ENCODE measurements at regions not wholly inside any gene's neighbourhood (a gene's known extent, or its start where the extent isn't known, plus 50 kb on each side); places are given as distances from the start of the nearest gene placed in this dataset.
A peak's percentile ranks its signal among the peaks of the same experiment; 100 is the strongest.

GRCh38 chr1:101291562-101292380, 55.0 kb downstream of the S1PR1 start (continued):
- TF ChIP-seq ZNF510 (CRISPR knock-in tag; IDR thresholded peaks at IDR 0.05; ENCODE audit: low read depth) = no peak
- peak; percentile 65 for TF ChIP-seq HDAC1 (CRISPR knock-in tag; IDR thresholded peaks at IDR 0.05)
- TF ChIP-seq ZNF350 (CRISPR knock-in tag; IDR thresholded peaks at IDR 0.05; ENCODE audit: borderline replicate concordance, low read depth) = no peak
- TF ChIP-seq ZNF780A (CRISPR knock-in tag; IDR thresholded peaks at IDR 0.05) = no peak
- TF ChIP-seq ZNF710 (CRISPR knock-in tag; IDR thresholded peaks at IDR 0.05; ENCODE audit: borderline replicate concordance) = no peak
- TF ChIP-seq CHD4 (IDR thresholded peaks at IDR 0.05; ENCODE audit: borderline replicate concordance, low read length) = no peak
- no peak for TF ChIP-seq ZNF615 (CRISPR knock-in tag; IDR thresholded peaks at IDR 0.05; ENCODE audit: borderline replicate concordance)
- TF ChIP-seq ATF4 (CRISPR knock-in tag; IDR thresholded peaks at IDR 0.05) = peak in 1 of 2 experiments; percentile 98; a peak in 2 of 4 replicates
- no peak for TF ChIP-seq KLF11 (CRISPR knock-in tag; IDR thresholded peaks at IDR 0.05)
- TF ChIP-seq SIX1 (CRISPR knock-in tag; IDR thresholded peaks at IDR 0.05; ENCODE audit: borderline replicate concordance) = peak; percentile 96
- TF ChIP-seq ZNF276 (CRISPR knock-in tag; IDR thresholded peaks at IDR 0.05; ENCODE audit: low read depth) = no peak
- no peak for TF ChIP-seq ATM (IDR thresholded peaks at IDR 0.05; ENCODE audit: borderline replicate concordance)
- TF ChIP-seq ZNF790 (CRISPR knock-in tag; IDR thresholded peaks at IDR 0.05; ENCODE audit: borderline replicate concordance) = no peak
- TF ChIP-seq ZNF746 (CRISPR knock-in tag; IDR thresholded peaks at IDR 0.05) = no peak
- TF ChIP-seq MXD4 (CRISPR knock-in tag; IDR thresholded peaks at IDR 0.05) = no peak
- 0 out of 2 replicates have a peak, but pooled peaks have one; percentile 37 for TF ChIP-seq NFKBIZ (CRISPR knock-in tag; IDR thresholded peaks at IDR 0.05)
- no peak for TF ChIP-seq KLF12 (CRISPR knock-in tag; IDR thresholded peaks at IDR 0.05; ENCODE audit: borderline replicate concordance)
- TF ChIP-seq ZNF512 (CRISPR knock-in tag; IDR thresholded peaks at IDR 0.05) = 0 out of 2 replicates have a peak, but pooled peaks have one; percentile 42
- TF ChIP-seq FOXC1 (CRISPR knock-in tag; IDR thresholded peaks at IDR 0.05; ENCODE audit: borderline replicate concordance) = no peak
- no peak for TF ChIP-seq ZBTB37 (CRISPR knock-in tag; IDR thresholded peaks at IDR 0.05)
- TF ChIP-seq MAFK (conservative IDR thresholded peaks at IDR 0.05 in 1 of 2, IDR thresholded peaks at IDR 0.05 in 1 of 2; ENCODE audit: low read length in 2 of 2) = no peak
- peak; percentile 60; the same call in 1 of the 2 replicates for TF ChIP-seq CCDC6 (CRISPR knock-in tag; IDR thresholded peaks at IDR 0.05)

All from HepG2 (cell line).